Transverse colon (tissue), 4 donors: ENCODE measurements at regions not wholly inside any gene's neighbourhood (a gene's known extent, or its start where the extent isn't known, plus 50 kb on each side); places are given as distances from the start of the nearest gene placed in this dataset.

ENCODE experiments used
- DNase-seq: peaks from one replicate; pipeline ENCODE4 v3.0.0-alpha.2; 2019
- H3K27ac ChIP-seq, 4 donors: fragments of 200-600 bp; sonication (generic); 2 replicates each; pipeline ENCODE4 v1.5.1; 2016 to 2018; ENCODE audit warnings: inconsistent platforms in 4 of 4
- H3K27me3 ChIP-seq: fragments of 200-600 bp; sonication (generic); 2 replicates; pipeline ENCODE4 v1.5.1; 2017; ENCODE audit warnings: inconsistent platforms
- H3K36me3 ChIP-seq, 4 donors: fragments of 200-600 bp; sonication (generic); 2 replicates each; pipeline ENCODE4 v1.5.1; 2017 to 2019; ENCODE audit warnings: inconsistent platforms in 4 of 4
- H3K4me1 ChIP-seq, 4 donors: fragments of 200-600 bp; sonication (generic); 2 replicates each; pipeline ENCODE4 v1.5.1; 2017 to 2020; ENCODE audit warnings: inconsistent platforms in 4 of 4
- H3K4me3 ChIP-seq, 4 donors: fragments of 200-600 bp; sonication (generic); 1 replicate in 1 of 4; 2 replicates in 3 of 4; pipeline versions ENCODE4 v1.5.1 to v1.6.1; 2017 to 2019; ENCODE audit warnings: inconsistent platforms in 4 of 4
- H3K9me3 ChIP-seq, 2 donors: fragments of 200-600 bp; sonication (generic); 2 replicates each; pipeline ENCODE4 v1.5.1; 2017 to 2019; ENCODE audit warnings: inconsistent platforms in 2 of 2
- CTCF ChIP-seq, 5 experiments: fragments of 200-600 bp in 3 of 5; fragments of 450-650 bp in 2 of 5; sonication (generic) in 3 of 5; IDR thresholded peaks; 1 replicate in 2 of 5; 2 replicates in 3 of 5; pipeline ENCODE4 v1.5.1; 2016 to 2017; ENCODE audit warnings: antibody characterized with exemption in 5 of 5, inconsistent platforms in 3 of 5, mild to moderate bottlenecking in 2 of 5, moderate library complexity in 1 of 5
- EP300 ChIP-seq: sonication (generic); formaldehyde crosslinking; IDR thresholded peaks from one replicate; pipeline ENCODE4 v1.6.1; 2017; ENCODE audit warnings: antibody characterized with exemption, low read depth
- POLR2A ChIP-seq: fragments of 450-650 bp; IDR thresholded peaks from one replicate; pipeline ENCODE4 v1.6.1; 2016; ENCODE audit warnings: antibody characterized with exemption, mild to moderate bottlenecking, moderate library complexity
- POLR2AphosphoS5 ChIP-seq, 3 donors: sonication (generic); formaldehyde crosslinking; IDR thresholded peaks; one replicate each; pipeline ENCODE4 v1.6.1; 2016; ENCODE audit warnings: antibody characterized with exemption in 3 of 3
- WGBS, 2 donors: methylation state at CpG; one replicate each; pipeline ENCODE4 v1.1.5; 2018; ENCODE audit warnings: low coverage in 1 of 2; 5-methylcytosine and 5-hydroxymethylcytosine counted together
- in situ Hi-C, 4 donors: fragments of 200-750 bp; cut with MboI; loops; one replicate each; pipeline versions ENCODE4 v1.15.0 to v1.15.1; 2017; ENCODE audit warnings: low sequenced_read_pairs in 3 of 4, low pct_ligation_motif_present in 1 of 4, low pct_unique_long_range_greater_than_20kb in 1 of 4
- intact Hi-C: fragments of 100-400 bp; cut with DNase I; formaldehyde crosslinking; loops from one replicate; pipeline ENCODE4 v1.15.1; 2023; ENCODE audit warnings: low total_unique reads

- in situ Hi-C loops (no loop called here), intact Hi-C loops (no loop called here)
- 40 to 68% methylated on average over 3 to 5 of the region's 5 CpGs for WGBS, 2 donors
- Histone ChIP-seq H3K4me3 (no peak overlapping the region), H3K4me1 (no peaks in the 10 kb centered on the region), H3K9me3 (no peaks in the 10 kb centered on the region), H3K27ac (no peak overlapping the region), H3K36me3 (no peaks in the 10 kb centered on the region), H3K27me3 (no peaks in the 10 kb centered on the region)
- no peak for DNase-seq
- TF ChIP-seq CTCF (IDR thresholded peaks at IDR 0.05), result no peak
- TF ChIP-seq EP300, result no peak
- no peak for TF ChIP-seq POLR2A
- TF ChIP-seq POLR2AphosphoS5 (IDR thresholded peaks at IDR 0.05), result no peak
These were observed 296.9 kb downstream of the TMEM114 start for GRCh38 chr16:8293413-8293812.

DNA sequence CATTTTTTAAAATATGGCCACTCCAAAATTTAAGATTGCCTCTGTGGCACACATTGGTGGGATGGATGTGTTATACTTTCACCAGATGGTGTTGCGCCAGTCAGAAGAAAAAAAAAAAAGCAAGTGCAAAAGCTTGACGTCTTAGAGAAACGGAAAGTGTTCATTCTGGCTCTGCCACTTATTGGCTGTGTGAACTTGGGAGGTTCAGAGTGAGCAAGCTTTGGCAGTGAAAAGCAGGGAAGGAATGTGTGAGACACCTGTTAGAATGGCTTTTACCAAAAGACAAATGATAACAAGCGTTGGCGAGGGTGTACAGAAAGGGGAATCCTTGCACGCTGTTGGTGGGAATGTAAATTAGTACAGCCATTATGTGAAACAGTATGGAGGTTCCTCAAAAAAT, 298.0 kb downstream of the TMEM114 start:
- in situ Hi-C loops, result no loop called here
- no peak for TF ChIP-seq POLR2A
- TF ChIP-seq CTCF (IDR thresholded peaks at IDR 0.05), result no peak
- TF ChIP-seq EP300, result no peak
- no peak for TF ChIP-seq POLR2AphosphoS5 (IDR thresholded peaks at IDR 0.05)
- Histone ChIP-seq H3K27ac (no peak overlapping the region), H3K9me3 (no peaks in the 10 kb centered on the region), H3K4me1 (no peaks in the 10 kb centered on the region), H3K36me3 (no peaks in the 10 kb centered on the region), H3K27me3 (no peaks in the 10 kb centered on the region), H3K4me3 (no peak overlapping the region)
- intact Hi-C loops, result no loop called here
- WGBS, 2 donors, result 85 to 88% methylated on average over 6 of the region's 6 CpGs
- no peak for DNase-seq

- WGBS, 2 donors, result 71 to 79% methylated on average over 2 of the region's 2 CpGs
- no peak overlapping the region for H3K27ac ChIP-seq
- no peaks in the 10 kb centered on the region for H3K4me1 ChIP-seq
- H3K27me3 ChIP-seq, result no peaks in the 10 kb centered on the region
- no peaks in the 10 kb centered on the region for H3K9me3 ChIP-seq
- TF ChIP-seq EP300, result no peak
- TF ChIP-seq CTCF (IDR thresholded peaks at IDR 0.05), result no peak
- TF ChIP-seq POLR2AphosphoS5 (IDR thresholded peaks at IDR 0.05), result no peak
- TF ChIP-seq POLR2A, result no peak
- in situ Hi-C loops, result no loop called here
- H3K4me3 ChIP-seq, result no peak overlapping the region
- H3K36me3 ChIP-seq, result no peaks in the 10 kb centered on the region
- no peak for DNase-seq
- intact Hi-C loops, result no loop called here
These were observed 304.0 kb downstream of the TMEM114 start for GRCh38 chr16:8286348-8286747.

GRCh38 chr16:8283195-8283594, 307.1 kb downstream of the TMEM114 start:
- in situ Hi-C loops (no loop called here), intact Hi-C loops (no loop called here)
- Histone ChIP-seq H3K4me1 (no peaks in the 10 kb centered on the region), H3K36me3 (no peaks in the 10 kb centered on the region), H3K9me3 (no peaks in the 10 kb centered on the region), H3K4me3 (no peak overlapping the region), H3K27me3 (no peaks in the 10 kb centered on the region), H3K27ac (no peak overlapping the region)
- 44 to 66% methylated on average over 3 to 4 of the region's 4 CpGs for WGBS, 2 donors
- TF ChIP-seq CTCF (IDR thresholded peaks at IDR 0.05) (no peak), POLR2AphosphoS5 (IDR thresholded peaks at IDR 0.05) (no peak), EP300 (no peak), POLR2A (no peak)
- DNase-seq, result no peak
